Stimulated activated CD8-positive, alpha-beta memory T cell treated with anti-CD3 and anti-CD28 coated beads, Interleukin-4, amount 100 ng/mL, for 24 hours (primary cell): ENCODE measurements at regions not wholly inside any gene's neighbourhood (a gene's known extent, or its start where the extent isn't known, plus 50 kb on each side); places are given as distances from the start of the nearest gene placed in this dataset.
A peak's percentile ranks its signal among the peaks of the same experiment; 100 is the strongest.

ENCODE experiments used
- DNase-seq: peaks from one replicate; pipeline ENCODE4 v3.0.0-alpha.2; 2020; ENCODE audit warnings: low read depth

- no peak for DNase-seq
Observed at GRCh38 chr4:56286763-56287162, 100.5 kb downstream of the AASDH start.

- no peak for DNase-seq
Observed at GRCh38 chr4:56283375-56283774, 103.9 kb downstream of the AASDH start.

GRCh38 chr4:56282004-56282403 is 105.3 kb downstream of the AASDH start:
- DNase-seq, result no peak

- DNase-seq, result no peak
Observed at GRCh38 chr4:56276547-56276946, 110.7 kb downstream of the AASDH start.

GRCh38 chr4:56273391-56273790 is 113.9 kb downstream of the AASDH start:
- DNase-seq, result no peak

GRCh38 chr4:56272927-56273326 is 114.4 kb downstream of the AASDH start:
- no peak for DNase-seq

GRCh38 chr4:56272003-56272402 is 115.3 kb downstream of the AASDH start:
- no peak for DNase-seq

GRCh38 chr4:56271131-56271530 is 116.2 kb downstream of the AASDH start:
- DNase-seq, result no peak

- DNase-seq, result no peak
Observed at GRCh38 chr4:56267558-56267957, 119.7 kb downstream of the AASDH start.

GRCh38 chr4:56264873-56265272 is 122.4 kb downstream of the AASDH start:
- DNase-seq, result no peak

- peak; percentile 26 for DNase-seq
Observed at GRCh38 chr4:56261027-56261426, 126.3 kb downstream of the AASDH start.

- DNase-seq, result no peak
Observed at GRCh38 chr4:56260320-56260719, 127.0 kb downstream of the AASDH start.

GRCh38 chr4:56259655-56260054 is 127.6 kb downstream of the AASDH start:
- no peak for DNase-seq

- DNase-seq, result no peak
Observed at GRCh38 chr4:56255820-56256219, 131.5 kb downstream of the AASDH start.

- DNase-seq, result no peak
Observed at GRCh38 chr4:56253666-56254305, 133.5 kb downstream of the AASDH start.

GRCh38 chr4:56252561-56253152 is 134.6 kb downstream of the AASDH start:
- no peak for DNase-seq

GRCh38 chr4:56251556-56251955 is 135.7 kb downstream of the AASDH start:
- no peak for DNase-seq

- no peak for DNase-seq
Observed at GRCh38 chr4:56250776-56251175, 136.5 kb downstream of the AASDH start.

- no peak for DNase-seq
Observed at GRCh38 chr4:56247646-56248045, 139.6 kb downstream of the AASDH start.

- no peak for DNase-seq
Observed at GRCh38 chr4:56246233-56246610, 141.1 kb downstream of the AASDH start.

GRCh38 chr4:56245547-56246232 is 141.6 kb downstream of the AASDH start:
- DNase-seq, result no peak

- DNase-seq, result no peak
Observed at GRCh38 chr4:56244681-56245080, 142.6 kb downstream of the AASDH start.

- no peak for DNase-seq
Observed at GRCh38 chr4:56243107-56243506, 144.2 kb downstream of the AASDH start.

GRCh38 chr4:56241500-56241899 is 145.8 kb downstream of the AASDH start:
- DNase-seq, result no peak
